ENCODE measurements at regions not wholly inside any gene's neighbourhood (a gene's known extent, or its start where the extent isn't known, plus 50 kb on each side); places are given as distances from the start of the nearest gene placed in this dataset.
A peak's percentile ranks its signal among the peaks of the same experiment; 100 is the strongest.

DNA sequence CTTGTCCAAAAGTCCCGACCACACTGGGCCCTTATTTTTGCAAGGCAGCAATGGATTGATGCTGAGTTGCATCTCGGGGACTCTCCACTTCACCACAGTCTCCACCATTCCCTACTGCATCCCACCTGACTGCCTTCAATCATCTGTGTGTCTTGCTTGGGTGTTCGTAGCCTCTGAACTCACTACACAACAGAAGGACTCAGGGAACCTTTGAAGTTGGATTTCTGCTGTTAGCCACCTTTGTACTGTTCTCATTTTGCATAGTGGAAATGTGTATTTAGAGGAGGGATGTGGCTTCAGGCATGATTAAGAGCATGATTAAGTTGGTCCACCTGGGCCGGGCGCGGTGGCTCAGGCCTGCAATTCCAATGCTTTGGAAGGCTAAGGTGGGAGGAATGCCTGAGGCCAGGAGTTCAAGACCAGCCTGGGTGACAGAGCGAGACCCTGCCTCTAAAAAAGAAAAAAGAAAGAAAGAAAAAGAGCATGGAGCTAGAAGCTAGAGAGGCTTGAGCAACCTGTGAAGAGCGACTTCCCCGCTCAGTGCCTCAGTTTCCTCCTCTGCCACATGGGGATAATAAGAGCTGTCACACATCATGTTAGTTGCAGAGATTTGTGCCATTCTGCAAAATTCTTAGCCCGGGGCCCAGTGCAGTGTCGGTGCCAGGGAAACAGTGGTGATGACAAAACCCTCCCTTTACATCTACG, 121.3 kb upstream of the PTPN1 start:
- Histone ChIP-seq H3K27me3 (replicated peaks in 2 of 5; ENCODE audit: control insufficient read depth in 4 of 5, insufficient read depth in 5 of 5, low read length in 4 of 5) (no peaks in the 10 kb centered on the region), H3K4me1 (ENCODE audit: control extremely low read depth in 1 of 4, control insufficient read depth in 4 of 4, insufficient read depth in 4 of 4, low read length in 3 of 4) (peaks cover 2 to 67% (median 43%) of the 10 kb centered on the region in 4 experiments), H3K36me3 (ENCODE audit: control insufficient read depth in 4 of 4, insufficient read depth in 4 of 4, low read length in 3 of 4) (no peaks in the 10 kb centered on the region), H3K4me3 (ENCODE audit: control insufficient read depth in 1 of 7, extremely low read depth in 1 of 7, insufficient read depth in 4 of 7, low read depth in 2 of 7, low read length in 6 of 7) (no peak overlapping the region), H3K9me3 (ENCODE audit: control extremely low read depth in 1 of 5, control insufficient read depth in 4 of 5, insufficient read depth in 2 of 5, low read depth in 1 of 5, low read length in 4 of 5) (no peaks in the 10 kb centered on the region), H3K27ac (ENCODE audit: insufficient read depth in 1 of 2, low read depth in 1 of 2, low read length in 2 of 2, poor library complexity in 1 of 2, severe bottlenecking in 2 of 2) (no peak overlapping the region)
- ChIA-PET CTCF (no interaction called here), POLR2A (no interaction called here)
- no peak for DNase-seq
- WGBS (ENCODE audit: insufficient coverage), result 93% methylated on average over 10 of the region's 12 CpGs

DNA sequence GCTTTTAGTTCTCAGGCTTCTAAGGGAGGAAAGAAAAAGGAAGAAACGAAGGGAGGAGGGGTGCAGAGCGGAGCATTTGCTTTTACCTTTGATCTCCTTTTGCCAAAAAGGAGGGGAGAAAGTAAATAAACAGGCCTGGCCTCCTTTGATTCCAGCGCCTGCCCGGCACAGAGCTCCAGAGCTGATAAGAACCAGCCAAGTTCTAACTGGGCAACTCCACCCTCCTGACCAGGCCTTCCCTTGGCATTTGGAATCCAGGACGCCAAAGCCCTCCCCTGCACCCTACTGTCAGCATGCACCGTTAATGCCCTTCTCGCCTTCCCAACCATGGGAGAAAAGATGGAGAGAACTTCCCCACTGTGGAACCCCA, 120.8 kb upstream of the PTPN1 start:
- no peak for DNase-seq
- Histone ChIP-seq H3K36me3 (ENCODE audit: control insufficient read depth in 4 of 4, insufficient read depth in 4 of 4, low read length in 3 of 4) (no peaks in the 10 kb centered on the region), H3K4me3 (ENCODE audit: control insufficient read depth in 1 of 7, extremely low read depth in 1 of 7, insufficient read depth in 4 of 7, low read depth in 2 of 7, low read length in 6 of 7) (no peak overlapping the region), H3K27me3 (replicated peaks in 2 of 5; ENCODE audit: control insufficient read depth in 4 of 5, insufficient read depth in 5 of 5, low read length in 4 of 5) (no peaks in the 10 kb centered on the region), H3K27ac (ENCODE audit: insufficient read depth in 1 of 2, low read depth in 1 of 2, low read length in 2 of 2, poor library complexity in 1 of 2, severe bottlenecking in 2 of 2) (no peak overlapping the region), H3K4me1 (ENCODE audit: control extremely low read depth in 1 of 4, control insufficient read depth in 4 of 4, insufficient read depth in 4 of 4, low read length in 3 of 4) (peaks cover 2 to 69% (median 45%) of the 10 kb centered on the region in 4 experiments), H3K9me3 (ENCODE audit: control extremely low read depth in 1 of 5, control insufficient read depth in 4 of 5, insufficient read depth in 2 of 5, low read depth in 1 of 5, low read length in 4 of 5) (no peaks in the 10 kb centered on the region)
- CTCF ChIA-PET, result no interaction called here
- 83% methylated on average over 4 of the region's 7 CpGs for WGBS (ENCODE audit: insufficient coverage)
- POLR2A ChIA-PET, result no interaction called here

DNA sequence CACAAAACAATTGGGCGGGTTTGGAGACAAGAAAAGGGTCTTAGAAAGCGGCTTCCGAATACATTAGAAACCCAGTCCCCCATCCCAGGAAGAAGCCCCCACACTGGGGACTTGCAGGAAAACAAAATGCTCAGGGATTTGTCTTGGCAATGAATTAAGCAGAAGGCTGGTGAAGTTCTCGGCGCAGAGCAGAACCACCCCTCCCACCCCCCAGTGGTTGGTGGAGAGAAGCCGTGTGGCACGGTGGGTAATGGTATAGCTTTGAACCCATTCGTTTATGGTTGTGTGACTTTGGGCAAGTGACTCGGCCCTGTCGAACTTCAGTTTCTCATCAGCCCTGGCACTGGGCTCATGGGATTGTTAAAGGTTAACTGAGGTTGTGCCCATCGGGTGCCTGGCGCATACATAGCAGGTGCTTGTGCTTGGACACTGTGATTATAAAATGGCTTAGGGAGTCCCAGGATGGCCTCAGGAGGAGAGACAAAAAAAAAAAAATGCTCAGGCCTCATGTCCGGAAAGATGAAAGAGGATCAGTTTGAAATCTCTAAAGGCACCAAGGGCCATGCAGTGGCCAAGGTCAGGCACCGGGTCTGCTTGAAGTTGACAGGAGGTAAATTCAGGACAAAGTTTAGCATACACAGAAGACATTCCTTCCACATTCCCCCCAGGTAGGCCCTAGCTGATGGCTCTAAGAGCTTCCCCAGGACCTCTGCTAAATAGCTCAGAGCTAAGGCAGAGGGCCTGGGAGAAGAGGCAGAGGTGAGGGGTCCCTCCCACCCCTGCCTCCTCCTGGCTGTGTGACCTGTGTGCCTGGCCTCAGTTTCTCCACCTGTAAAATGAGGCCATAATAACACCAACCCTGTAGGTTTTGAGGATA, 120.1 kb upstream of the PTPN1 start:
- WGBS (ENCODE audit: insufficient coverage), result 94% methylated on average over 6 of the region's 14 CpGs
- Histone ChIP-seq H3K9me3 (ENCODE audit: control extremely low read depth in 1 of 5, control insufficient read depth in 4 of 5, insufficient read depth in 2 of 5, low read depth in 1 of 5, low read length in 4 of 5) (no peaks in the 10 kb centered on the region), H3K27ac (ENCODE audit: insufficient read depth in 1 of 2, low read depth in 1 of 2, low read length in 2 of 2, poor library complexity in 1 of 2, severe bottlenecking in 2 of 2) (no peak overlapping the region), H3K36me3 (ENCODE audit: control insufficient read depth in 4 of 4, insufficient read depth in 4 of 4, low read length in 3 of 4) (no peaks in the 10 kb centered on the region), H3K4me3 (ENCODE audit: control insufficient read depth in 1 of 7, extremely low read depth in 1 of 7, insufficient read depth in 4 of 7, low read depth in 2 of 7, low read length in 6 of 7) (no peak overlapping the region), H3K27me3 (replicated peaks in 2 of 5; ENCODE audit: control insufficient read depth in 4 of 5, insufficient read depth in 5 of 5, low read length in 4 of 5) (no peaks in the 10 kb centered on the region), H3K4me1 (ENCODE audit: control extremely low read depth in 1 of 4, control insufficient read depth in 4 of 4, insufficient read depth in 4 of 4, low read length in 3 of 4) (peaks cover 2 to 69% (median 47%) of the 10 kb centered on the region in 4 experiments)
- CTCF ChIA-PET, result no interaction called here
- no peak for DNase-seq
- POLR2A ChIA-PET, result no interaction called here

DNA sequence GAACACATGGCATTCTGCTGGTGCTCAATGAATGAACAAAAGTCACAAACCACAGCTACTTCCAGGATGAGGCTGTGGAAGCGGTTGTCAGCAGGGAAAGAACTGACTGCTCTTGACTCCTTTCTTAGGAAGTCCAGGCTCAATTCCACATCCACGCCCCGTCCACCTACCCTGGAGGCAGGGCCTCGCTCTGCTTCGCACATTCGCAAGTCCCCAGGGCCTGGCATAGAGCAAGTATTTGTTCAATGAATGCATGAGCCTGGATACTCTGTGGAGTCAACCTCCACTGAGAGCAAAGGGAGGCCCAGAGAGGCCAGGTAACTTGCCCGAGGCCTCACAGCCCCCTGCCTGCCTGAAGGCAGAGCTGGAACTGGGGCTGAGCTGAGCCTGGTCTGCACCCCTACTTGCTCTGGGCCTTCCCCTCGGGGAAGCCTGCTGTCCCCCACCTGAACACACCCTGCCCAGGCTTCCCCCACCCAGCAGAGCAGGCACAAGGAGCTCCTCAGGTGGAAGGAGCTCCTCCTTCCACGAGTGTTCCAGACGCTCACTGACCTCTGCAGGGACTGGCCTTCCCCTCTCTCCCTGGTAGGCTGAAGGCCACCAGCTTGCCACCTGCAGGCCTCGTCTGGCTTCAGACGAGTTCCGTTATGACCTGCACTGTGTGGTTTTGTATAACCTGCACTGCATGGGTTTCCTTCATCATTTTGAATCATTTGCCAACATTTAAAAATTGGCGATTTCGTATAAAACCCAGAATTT, 119.3 kb upstream of the PTPN1 start:
- H3K36me3 ChIP-seq (ENCODE audit: control insufficient read depth in 4 of 4, insufficient read depth in 4 of 4, low read length in 3 of 4), result no peaks in the 10 kb centered on the region
- ChIA-PET CTCF (interaction anchor here (0.8 kb wide), 1 partner anchor 11 kb away, joined by 3 read pairs; no protein-coding TSS in a partner anchor), POLR2A (no interaction called here)
- H3K4me3 ChIP-seq (ENCODE audit: control insufficient read depth in 1 of 7, extremely low read depth in 1 of 7, insufficient read depth in 4 of 7, low read depth in 2 of 7, low read length in 6 of 7), result no peak overlapping the region
- 91% methylated on average over 14 of the region's 15 CpGs for WGBS (ENCODE audit: insufficient coverage)
- no peak overlapping the region for H3K27ac ChIP-seq (ENCODE audit: insufficient read depth in 1 of 2, low read depth in 1 of 2, low read length in 2 of 2, poor library complexity in 1 of 2, severe bottlenecking in 2 of 2)
- H3K9me3 ChIP-seq (ENCODE audit: control extremely low read depth in 1 of 5, control insufficient read depth in 4 of 5, insufficient read depth in 2 of 5, low read depth in 1 of 5, low read length in 4 of 5), result no peaks in the 10 kb centered on the region
- no peaks in the 10 kb centered on the region for H3K27me3 ChIP-seq (replicated peaks in 2 of 5; ENCODE audit: control insufficient read depth in 4 of 5, insufficient read depth in 5 of 5, low read length in 4 of 5)
- no peak for DNase-seq
- peaks cover 2 to 65% (median 43%) of the 10 kb centered on the region in 4 experiments for H3K4me1 ChIP-seq (ENCODE audit: control extremely low read depth in 1 of 4, control insufficient read depth in 4 of 4, insufficient read depth in 4 of 4, low read length in 3 of 4)

DNA sequence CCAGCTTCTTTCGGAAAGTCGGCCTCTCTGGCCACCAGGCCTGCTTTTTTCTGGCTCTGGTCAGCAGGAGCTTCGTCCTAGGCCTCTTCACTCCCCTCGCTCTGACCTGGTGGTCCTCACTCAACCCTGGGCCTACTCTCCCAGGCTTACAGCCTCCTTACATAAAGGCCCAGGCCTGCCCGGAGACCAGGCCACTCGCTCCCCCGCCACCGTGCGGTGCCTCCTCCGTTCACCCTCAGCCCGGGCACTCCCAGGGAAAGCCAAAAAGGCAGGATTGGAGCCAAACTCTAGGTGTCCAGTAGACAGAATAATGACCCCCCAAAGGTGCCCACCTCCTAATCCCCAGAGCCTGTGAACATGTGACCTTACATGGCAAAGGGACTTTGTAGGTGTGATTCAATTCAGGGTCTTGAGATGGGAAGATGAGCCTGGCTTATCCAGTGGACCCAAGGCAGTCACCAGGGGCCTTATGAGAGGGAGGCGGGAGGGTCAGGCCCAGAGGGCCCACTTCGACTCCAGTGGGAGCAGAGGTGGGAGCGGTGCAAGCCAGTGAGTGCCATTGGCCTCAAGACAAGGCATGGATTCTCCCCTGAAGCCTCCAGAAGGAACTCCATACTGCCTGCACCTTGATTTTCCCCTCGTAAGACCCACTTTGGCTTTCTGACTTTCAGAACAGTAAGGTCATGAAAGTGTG, 118.6 kb upstream of the PTPN1 start:
- no peak for DNase-seq
- ChIA-PET CTCF (interaction anchor here (0.8 to 1.4 kb wide), 2 partner anchors 10 to 65 kb away, joined by 3 to 4 read pairs; no protein-coding TSS in a partner anchor), POLR2A (no interaction called here)

DNA sequence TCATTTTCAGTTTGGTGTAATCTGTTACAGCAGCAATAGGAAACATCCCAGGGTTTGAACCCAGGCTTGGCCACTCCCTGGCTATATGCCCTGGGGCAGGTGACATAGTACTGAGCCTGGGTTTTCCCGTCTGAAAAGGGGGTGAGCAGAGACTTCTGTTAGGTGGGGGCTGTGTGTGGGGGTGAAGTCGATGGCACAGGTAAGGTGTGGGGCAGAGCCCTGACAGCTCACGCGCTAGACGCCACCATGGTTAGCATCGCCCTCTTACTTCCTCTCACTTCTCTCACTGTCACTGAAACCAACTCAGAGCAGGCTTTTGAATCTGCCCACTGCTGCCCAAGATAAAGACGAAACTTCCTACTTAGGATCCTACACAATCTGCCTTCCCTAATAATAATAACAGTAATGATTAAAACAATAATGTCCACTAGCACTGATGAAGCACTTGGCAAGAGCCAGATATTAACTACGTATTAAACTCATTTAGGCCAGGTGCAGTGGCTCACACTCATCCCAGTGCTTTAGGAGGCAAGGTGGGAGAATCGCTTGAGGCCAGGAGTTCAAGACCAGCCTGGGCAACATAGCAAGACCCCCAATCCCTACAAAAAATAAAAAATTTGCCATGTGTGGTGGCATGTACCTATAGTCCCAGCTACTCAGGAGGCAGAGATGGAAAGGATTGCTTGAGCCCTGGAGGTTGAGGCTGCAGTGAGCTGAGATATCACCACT, 117.9 kb upstream of the PTPN1 start:
- Histone ChIP-seq H3K27ac (ENCODE audit: insufficient read depth in 1 of 2, low read depth in 1 of 2, low read length in 2 of 2, poor library complexity in 1 of 2, severe bottlenecking in 2 of 2) (no peak overlapping the region), H3K4me3 (ENCODE audit: control insufficient read depth in 1 of 7, extremely low read depth in 1 of 7, insufficient read depth in 4 of 7, low read depth in 2 of 7, low read length in 6 of 7) (no peak overlapping the region), H3K4me1 (ENCODE audit: control extremely low read depth in 1 of 4, control insufficient read depth in 4 of 4, insufficient read depth in 4 of 4, low read length in 3 of 4) (peaks cover 0 to 51% (median 29%) of the 10 kb centered on the region in 4 experiments), H3K27me3 (replicated peaks in 2 of 5; ENCODE audit: control insufficient read depth in 4 of 5, insufficient read depth in 5 of 5, low read length in 4 of 5) (no peaks in the 10 kb centered on the region), H3K36me3 (ENCODE audit: control insufficient read depth in 4 of 4, insufficient read depth in 4 of 4, low read length in 3 of 4) (no peaks in the 10 kb centered on the region), H3K9me3 (ENCODE audit: control extremely low read depth in 1 of 5, control insufficient read depth in 4 of 5, insufficient read depth in 2 of 5, low read depth in 1 of 5, low read length in 4 of 5) (no peaks in the 10 kb centered on the region)
- no CpG with 5 or more reads among the region's 9 CpGs for WGBS (ENCODE audit: insufficient coverage)
- DNase-seq, result peak in 2 of 3 donors; percentile 35 to 45
- POLR2A ChIA-PET, result no interaction called here
- CTCF ChIA-PET, result interaction anchor here (1.4 kb wide), 1 partner anchor 64 kb away, joined by 4 read pairs; no protein-coding TSS in a partner anchor

More for the DNA sequence above, 118.6 kb upstream of the PTPN1 start:
- Histone ChIP-seq H3K4me1 (ENCODE audit: control extremely low read depth in 1 of 4, control insufficient read depth in 4 of 4, insufficient read depth in 4 of 4, low read length in 3 of 4) (peaks cover 2 to 58% (median 36%) of the 10 kb centered on the region in 4 experiments), H3K4me3 (ENCODE audit: control insufficient read depth in 1 of 7, extremely low read depth in 1 of 7, insufficient read depth in 4 of 7, low read depth in 2 of 7, low read length in 6 of 7) (no peak overlapping the region), H3K36me3 (ENCODE audit: control insufficient read depth in 4 of 4, insufficient read depth in 4 of 4, low read length in 3 of 4) (no peaks in the 10 kb centered on the region), H3K27me3 (replicated peaks in 2 of 5; ENCODE audit: control insufficient read depth in 4 of 5, insufficient read depth in 5 of 5, low read length in 4 of 5) (no peaks in the 10 kb centered on the region), H3K9me3 (ENCODE audit: control extremely low read depth in 1 of 5, control insufficient read depth in 4 of 5, insufficient read depth in 2 of 5, low read depth in 1 of 5, low read length in 4 of 5) (no peaks in the 10 kb centered on the region), H3K27ac (ENCODE audit: insufficient read depth in 1 of 2, low read depth in 1 of 2, low read length in 2 of 2, poor library complexity in 1 of 2, severe bottlenecking in 2 of 2) (no peak overlapping the region)
- 98% methylated on average over 13 of the region's 15 CpGs for WGBS (ENCODE audit: insufficient coverage)

Data from common myeloid progenitor, CD34-positive (primary cell).